Upper lobe of right lung (tissue), 1 donor: ENCODE measurements at regions not wholly inside any gene's neighbourhood (a gene's known extent, or its start where the extent isn't known, plus 50 kb on each side); places are given as distances from the start of the nearest gene placed in this dataset.

Source experiments
- ATAC-seq: fragments of 200-7000 bp; cut with Tn5 transposase; one replicate; pipeline ENCODE4 v1.9.1; 2020; ENCODE audit warnings: mild to moderate bottlenecking, moderate library complexity
- DNase-seq: peaks from one replicate; pipeline ENCODE4 v3.0.0-alpha.2; 2020
- H3K27ac ChIP-seq: fragments of 200-600 bp; one replicate; pipeline ENCODE4 v1.8.0; 2022
- H3K27me3 ChIP-seq: fragments of 200-600 bp; one replicate; pipeline ENCODE4 v1.8.0; 2022; ENCODE audit warnings: mild to moderate bottlenecking
- H3K36me3 ChIP-seq: fragments of 200-600 bp; one replicate; pipeline ENCODE4 v1.8.0; 2022
- H3K4me1 ChIP-seq: fragments of 200-600 bp; one replicate; pipeline ENCODE4 v1.8.0; 2022
- H3K4me3 ChIP-seq: fragments of 200-600 bp; one replicate; pipeline ENCODE4 v1.8.0; 2022; ENCODE audit warnings: mild to moderate bottlenecking
- H3K9me3 ChIP-seq: fragments of 200-600 bp; one replicate; pipeline ENCODE4 v1.8.0; 2022
- CTCF ChIP-seq: fragments of 200-600 bp; IDR thresholded peaks from one replicate; pipeline ENCODE4 v1.8.0; 2022; ENCODE audit warnings: antibody characterized with exemption
- intact Hi-C: fragments of 100-400 bp; cut with DNase I; formaldehyde crosslinking; loops from one replicate; pipeline ENCODE4 v1.11.0; 2022
- donor health status: DM: no; HTN: yes; CAD: no; lungs with severe emphysema.

- no peak for TF ChIP-seq CTCF
- H3K27ac ChIP-seq: no peak overlapping the region
- DNase-seq: no peak
- no peak for ATAC-seq
- peaks cover 5% of the 10 kb centered on the region for H3K9me3 ChIP-seq
- intact Hi-C loops: no loop called here
- H3K4me1 ChIP-seq: no peaks in the 10 kb centered on the region
- no peak overlapping the region for H3K4me3 ChIP-seq
- H3K36me3 ChIP-seq: no peaks in the 10 kb centered on the region
- no peaks in the 10 kb centered on the region for H3K27me3 ChIP-seq
These were observed 57.5 kb downstream of the CSF2 start for GRCh38 chr5:132130918-132131715.

DNA sequence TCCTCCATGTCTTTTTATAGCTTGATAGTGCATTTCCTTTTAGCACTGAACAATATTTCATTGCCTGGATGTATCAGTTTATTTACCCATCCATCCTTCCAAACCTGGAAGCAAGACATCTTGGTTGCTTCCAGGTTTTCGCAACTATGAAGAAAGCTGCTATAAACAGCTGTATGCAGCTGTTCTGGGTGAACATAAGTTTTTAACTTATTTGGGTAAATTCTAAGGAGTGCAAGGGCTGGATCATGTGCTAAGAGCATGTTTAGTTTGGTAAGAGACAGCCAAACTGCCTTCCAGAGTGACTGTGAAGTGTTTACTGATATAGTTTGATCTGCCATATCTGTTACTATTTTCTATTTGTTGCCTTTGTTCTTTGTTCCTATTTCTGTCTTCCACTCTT, 58.5 kb downstream of the CSF2 start:
- Histone ChIP-seq H3K4me3 (no peak overlapping the region), H3K9me3 (peaks cover 5% of the 10 kb centered on the region), H3K27ac (no peak overlapping the region), H3K36me3 (no peaks in the 10 kb centered on the region), H3K4me1 (no peaks in the 10 kb centered on the region), H3K27me3 (no peaks in the 10 kb centered on the region)
- DNase-seq: no peak
- no peak for ATAC-seq
- intact Hi-C loops: no loop called here
- TF ChIP-seq CTCF: no peak

GRCh38 chr5:132134384-132134783, 60.8 kb downstream of the CSF2 start:
- ATAC-seq (peak; percentile 54), DNase-seq (no peak)
- Histone ChIP-seq H3K9me3 (no peaks in the 10 kb centered on the region), H3K4me1 (no peaks in the 10 kb centered on the region), H3K27me3 (no peaks in the 10 kb centered on the region), H3K27ac (no peak overlapping the region), H3K36me3 (no peaks in the 10 kb centered on the region), H3K4me3 (no peak overlapping the region)
- intact Hi-C loops: no loop called here
- TF ChIP-seq CTCF: peak; percentile 37

DNA sequence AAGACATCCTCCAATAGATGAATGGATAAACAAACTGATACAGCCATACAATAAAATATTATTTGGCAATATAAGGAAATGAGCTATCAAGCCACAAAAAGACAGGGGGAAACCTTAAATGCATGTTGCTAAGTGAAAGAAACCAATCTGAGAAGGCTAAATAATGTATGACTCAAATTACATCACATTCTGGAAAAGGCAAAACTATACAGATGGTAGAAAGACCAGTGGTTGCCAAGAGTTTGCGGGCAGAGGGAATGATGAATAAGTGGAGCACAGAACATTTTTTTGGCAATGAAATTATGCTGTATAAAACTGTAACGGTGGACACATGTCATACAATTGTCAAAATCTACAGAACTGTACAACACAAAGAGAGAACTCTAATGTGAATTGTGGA, 63.3 kb downstream of the CSF2 start:
- Histone ChIP-seq H3K9me3 (no peaks in the 10 kb centered on the region), H3K27me3 (no peaks in the 10 kb centered on the region), H3K4me3 (no peak overlapping the region), H3K27ac (no peak overlapping the region), H3K36me3 (no peaks in the 10 kb centered on the region), H3K4me1 (no peaks in the 10 kb centered on the region)
- TF ChIP-seq CTCF: no peak
- no peak for ATAC-seq
- DNase-seq: no peak
- intact Hi-C loops: no loop called here

- H3K27me3 ChIP-seq: no peaks in the 10 kb centered on the region
- no peak overlapping the region for H3K27ac ChIP-seq
- H3K36me3 ChIP-seq: no peaks in the 10 kb centered on the region
- peaks cover 4% of the 10 kb centered on the region for H3K9me3 ChIP-seq
- DNase-seq (no peak), ATAC-seq (no peak)
- no peaks in the 10 kb centered on the region for H3K4me1 ChIP-seq
- intact Hi-C loops: no loop called here
- TF ChIP-seq CTCF: no peak
- H3K4me3 ChIP-seq: no peak overlapping the region
These were observed 64.7 kb downstream of the CSF2 start for GRCh38 chr5:132138260-132138659.
